ENCODE measurements at regions not wholly inside any gene's neighbourhood (a gene's known extent, or its start where the extent isn't known, plus 50 kb on each side); places are given as distances from the start of the nearest gene placed in this dataset.
"Not testable (repeated sequence)": the region's sequence is repeated elsewhere in the genome, so short reads cannot be mapped to it uniquely, and the experiment has no call there.

- no peak for DNase-seq
Observed at GRCh38 chr11:82045748-82046457, 687.8 kb downstream of the FAM181B start.

DNA sequence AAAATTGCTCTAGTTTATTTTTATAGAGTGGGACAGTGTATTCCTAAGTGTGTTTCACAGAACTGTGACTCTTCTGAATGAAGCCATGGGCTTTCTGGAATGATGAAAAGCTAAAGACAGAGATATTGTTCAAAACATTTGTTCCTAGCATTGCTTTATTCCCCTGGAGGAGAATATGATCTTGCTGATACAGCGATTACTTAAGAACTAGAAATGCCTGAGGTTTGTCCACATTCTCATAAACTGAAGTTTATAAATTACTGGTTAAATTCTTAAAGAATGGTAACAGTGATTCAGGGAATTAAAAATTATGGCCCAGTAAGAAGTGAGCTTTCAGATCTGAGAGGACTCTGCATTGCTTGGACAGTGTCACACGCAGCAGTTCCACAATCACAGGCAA, 690.3 kb downstream of the FAM181B start:
- no peak for DNase-seq

GRCh38 chr11:82041764-82042163, 691.9 kb downstream of the FAM181B start:
- no peak for DNase-seq

GRCh38 chr11:82038154-82038553, 695.5 kb downstream of the FAM181B start:
- DNase-seq, result no peak

DNA sequence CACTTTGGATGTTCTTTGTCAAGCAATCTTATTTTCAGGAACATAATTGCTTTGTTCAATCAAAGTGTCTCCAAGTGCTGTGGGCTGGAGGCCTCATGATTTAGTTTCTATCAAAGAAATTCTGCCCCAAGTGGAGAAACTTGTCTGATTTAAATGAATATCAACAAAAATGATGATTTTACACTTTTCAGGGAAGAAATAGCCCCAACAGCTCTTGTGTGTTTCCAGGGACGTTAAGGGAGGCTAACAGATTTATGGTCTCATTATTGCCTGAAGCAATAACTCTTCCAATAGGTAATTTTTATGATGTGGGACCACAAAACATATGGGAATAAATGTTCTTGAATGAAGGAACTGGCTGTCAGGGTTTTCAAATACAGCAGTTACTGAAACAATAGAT, 699.1 kb downstream of the FAM181B start:
- DNase-seq, result no peak

GRCh38 chr11:82027335-82027734, 706.3 kb downstream of the FAM181B start:
- DNase-seq, result not testable (repeated sequence)

GRCh38 chr11:82024760-82025159, 708.9 kb downstream of the FAM181B start:
- no peak for DNase-seq

GRCh38 chr11:82012276-82012675, 721.4 kb downstream of the FAM181B start:
- DNase-seq, result no peak

- no peak for DNase-seq
Observed at GRCh38 chr11:82009133-82009532, 724.5 kb downstream of the FAM181B start.

DNA sequence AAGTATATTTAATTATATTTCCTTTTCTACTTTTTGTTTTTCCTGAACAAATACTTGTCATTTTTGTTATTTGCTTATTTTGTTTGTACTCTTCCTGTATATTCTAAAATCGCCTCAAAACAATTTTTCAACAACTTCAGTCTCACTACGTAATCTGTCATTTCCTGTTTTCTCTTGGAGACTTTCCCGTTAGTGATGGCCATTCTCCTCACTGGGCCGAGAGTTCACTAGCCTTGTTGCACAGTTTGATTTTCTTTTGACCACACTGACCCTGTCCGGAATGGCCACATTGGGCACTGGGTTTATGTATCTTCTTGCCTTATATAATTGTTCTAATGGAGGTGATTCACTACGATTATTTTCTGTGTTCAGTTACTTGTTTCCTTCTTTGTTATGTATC, 726.1 kb downstream of the FAM181B start:
- no peak for DNase-seq

DNA sequence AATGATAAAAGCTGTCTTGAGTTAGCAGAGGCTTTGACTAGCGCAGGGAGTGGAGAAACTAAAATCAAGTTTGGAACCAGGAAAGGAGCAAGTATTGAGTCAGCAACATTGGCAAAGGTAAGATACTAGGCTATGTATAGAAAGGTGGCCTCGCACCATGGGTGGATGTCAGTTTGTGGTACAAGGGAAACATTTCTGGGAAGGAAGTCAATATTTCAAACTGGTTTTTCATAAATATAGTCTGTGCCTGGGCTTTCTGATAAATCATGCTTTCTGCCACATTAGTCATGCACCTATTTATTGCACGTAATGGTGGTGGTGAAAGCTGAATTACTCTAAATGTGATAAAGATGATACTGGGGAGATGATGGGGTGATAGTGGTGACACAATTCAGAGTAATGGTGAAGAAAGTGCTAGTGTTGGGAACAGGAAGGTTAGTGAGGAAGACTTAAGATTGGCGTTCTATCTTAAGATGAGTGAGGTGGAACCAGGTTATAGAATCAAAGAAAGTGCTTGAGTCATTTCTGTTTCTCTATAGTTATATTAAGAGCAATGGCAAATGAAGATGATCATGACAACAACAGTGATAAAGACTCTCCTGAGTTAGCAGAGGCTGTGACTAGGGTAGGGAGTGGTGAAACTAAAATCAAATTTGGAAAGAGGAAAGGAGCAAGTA, 729.0 kb downstream of the FAM181B start:
- no peak for DNase-seq

GRCh38 chr11:82003671-82004515, 729.8 kb downstream of the FAM181B start:
- no peak for DNase-seq

DNA sequence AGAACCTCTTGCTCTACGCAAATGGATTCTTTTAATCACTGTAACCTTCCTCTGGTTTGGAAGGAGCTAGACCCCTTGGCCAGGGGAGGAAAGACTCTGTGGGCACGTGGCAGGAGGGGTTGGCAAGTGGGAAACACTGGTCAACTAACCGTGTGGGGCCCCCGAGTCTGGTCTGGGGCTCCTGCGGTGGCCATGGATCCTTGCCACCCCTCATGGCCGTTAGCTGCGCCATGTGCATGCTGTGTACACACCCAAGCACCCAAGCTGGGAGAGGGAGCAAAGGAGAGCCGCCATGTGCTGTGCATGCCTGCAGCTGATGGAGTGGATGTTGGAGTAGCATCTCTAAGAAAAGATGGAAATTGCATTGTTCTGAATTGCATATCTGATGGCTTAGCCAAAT, 730.6 kb downstream of the FAM181B start:
- no peak for DNase-seq

DNA sequence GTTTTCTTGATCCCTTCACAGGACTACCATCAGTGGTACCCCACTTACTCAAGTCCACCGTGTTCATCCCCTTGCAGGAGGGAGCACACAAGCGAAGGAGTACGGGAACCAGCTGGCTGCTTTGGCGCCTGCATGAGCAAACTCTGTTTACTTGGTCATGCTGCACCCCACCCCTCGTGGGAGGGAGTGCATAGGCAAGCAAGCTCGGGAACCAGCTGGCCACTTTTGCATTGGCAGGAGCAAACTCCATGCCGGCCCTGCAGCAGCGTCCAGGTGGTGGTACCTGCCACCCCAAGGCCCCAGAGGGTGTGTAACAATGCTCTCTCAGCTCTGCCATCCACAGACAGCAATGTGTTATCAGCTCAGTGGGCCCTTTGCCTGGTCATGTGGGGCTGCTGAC, 737.8 kb downstream of the FAM181B start:
- no peak for DNase-seq

DNA sequence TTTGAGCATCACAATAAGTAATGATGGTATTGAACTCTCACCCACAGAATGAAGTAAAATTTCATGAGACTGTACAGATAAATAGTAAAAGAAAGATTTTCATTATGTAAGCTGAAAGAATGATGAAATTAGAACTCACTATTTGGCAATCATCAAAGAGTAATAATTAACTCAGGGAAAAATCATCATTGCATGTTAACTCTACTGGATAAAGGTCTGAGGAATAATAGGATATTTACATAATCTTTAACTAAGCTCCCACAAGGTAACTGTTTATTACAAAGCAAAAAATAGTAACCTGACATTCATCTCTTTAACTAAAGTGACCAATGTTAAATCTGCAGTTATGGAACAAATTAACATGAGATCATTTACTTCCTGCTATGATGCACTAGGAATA, 739.9 kb downstream of the FAM181B start:
- no peak for DNase-seq

DNA sequence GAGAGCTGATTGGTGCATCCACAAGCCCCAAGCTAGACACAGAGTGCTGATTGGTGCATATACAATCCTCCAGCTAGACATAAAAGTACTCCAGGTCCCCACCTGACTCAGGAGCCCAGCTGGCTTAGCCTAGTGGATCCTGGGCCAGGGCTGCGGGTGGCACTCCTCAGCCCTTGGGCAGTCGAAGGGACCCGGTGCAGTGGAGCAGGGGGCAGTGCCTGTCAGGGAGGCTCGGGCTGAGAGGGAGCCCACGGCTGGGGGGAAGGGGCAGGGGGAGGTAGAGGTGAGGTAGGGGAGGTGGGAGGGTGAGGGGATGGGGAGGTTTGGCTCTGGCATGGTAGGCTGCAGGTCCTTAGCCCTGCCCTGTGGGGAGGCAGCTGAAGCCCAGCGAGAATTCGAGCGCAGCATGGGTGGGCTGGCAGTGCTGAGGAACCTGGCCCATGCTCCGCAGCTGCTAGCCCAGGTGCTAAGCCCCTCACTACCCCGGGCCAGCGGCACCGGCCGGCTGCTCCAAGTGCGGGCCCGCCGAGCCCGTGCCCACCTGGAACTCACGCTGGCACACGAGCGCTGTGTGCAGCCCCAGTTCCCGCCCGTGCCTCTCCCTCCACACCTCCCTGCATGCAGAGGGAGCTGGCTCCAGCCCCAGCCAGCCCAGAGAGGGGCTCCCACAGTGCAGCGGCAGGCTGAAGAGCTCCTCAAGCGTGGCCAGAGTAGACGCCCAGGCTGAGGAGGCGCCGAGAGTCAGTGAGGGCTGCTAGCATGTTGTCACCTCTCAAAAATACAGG, 742.8 kb downstream of the FAM181B start:
- no peak for DNase-seq

DNA sequence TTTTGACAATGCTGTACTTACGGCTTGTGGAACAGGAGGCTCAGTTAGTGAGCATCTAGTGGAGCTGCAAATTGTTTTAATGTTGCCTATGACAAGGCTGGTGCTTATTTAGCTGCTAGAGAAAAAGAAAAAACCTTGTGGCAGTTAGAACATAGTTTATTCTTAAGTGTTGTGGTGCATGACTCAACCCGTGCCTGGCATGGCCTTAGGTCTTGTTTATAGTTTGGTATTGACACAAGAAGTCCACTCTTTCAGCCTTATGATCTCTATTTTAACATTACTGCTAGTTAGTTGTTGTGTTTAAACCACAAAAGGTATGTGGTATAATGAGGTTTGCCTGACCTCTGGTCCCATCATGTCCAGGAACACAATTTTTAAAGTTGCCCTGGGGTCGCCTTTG, 744.6 kb downstream of the FAM181B start:
- no peak for DNase-seq

GRCh38 chr11:81987829-81988472, 745.7 kb downstream of the FAM181B start:
- no peak for DNase-seq

DNA sequence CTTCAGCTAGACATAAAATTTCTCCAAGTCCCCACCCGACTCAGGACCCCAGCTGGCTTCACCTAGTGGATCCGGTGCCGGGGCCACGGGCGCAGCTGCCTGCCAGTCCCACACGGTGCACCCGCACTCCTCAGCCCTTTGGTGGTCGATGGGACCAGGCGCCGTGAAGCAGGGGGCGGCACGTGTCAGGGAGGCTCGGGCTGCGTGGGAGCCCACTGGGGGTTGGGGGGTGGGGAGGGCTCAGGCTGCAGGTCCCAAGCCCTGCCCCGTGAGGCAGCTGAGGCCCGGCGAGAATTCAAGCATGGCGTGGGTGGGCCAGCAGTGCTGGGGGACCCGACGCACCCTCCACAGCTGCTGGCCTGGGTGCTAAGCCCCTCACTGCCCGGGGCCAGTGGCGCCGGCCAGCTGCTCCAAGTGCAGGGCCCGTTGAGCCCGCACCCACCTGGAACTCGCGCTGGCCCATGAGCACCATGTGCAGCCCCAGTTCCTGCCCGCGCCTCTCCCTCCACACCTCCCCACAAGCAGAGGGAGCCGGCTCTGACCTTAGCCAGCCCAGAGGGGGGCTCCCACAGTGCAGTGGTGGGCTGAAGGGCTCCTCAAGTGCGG, 747.0 kb downstream of the FAM181B start:
- no peak for DNase-seq

DNA sequence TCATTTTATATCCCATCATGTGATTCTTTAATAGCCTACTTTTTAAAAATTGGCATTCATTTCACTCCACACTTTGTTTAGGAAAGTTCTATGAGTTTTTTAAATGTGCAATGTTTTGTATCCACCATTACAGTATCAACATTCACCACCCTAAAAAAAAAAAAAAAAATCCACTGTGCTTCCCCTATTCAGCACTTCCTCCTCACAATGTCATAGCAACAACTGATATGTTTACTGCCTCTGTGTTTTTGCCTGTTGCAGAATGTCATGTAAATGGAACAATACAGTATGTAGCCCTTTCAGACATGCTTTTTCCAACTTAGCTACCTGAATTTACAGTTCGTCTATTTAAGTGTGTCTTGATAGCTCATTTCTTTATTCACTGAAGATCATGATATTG, 754.2 kb downstream of the FAM181B start:
- no peak for DNase-seq

- DNase-seq, result no peak
Observed at GRCh38 chr11:81975261-81975900, 758.3 kb downstream of the FAM181B start.

GRCh38 chr11:81970886-81971285, 762.8 kb downstream of the FAM181B start:
- no peak for DNase-seq

Data from NCI-H2107 (cell line).